ENCODE measurements at regions not wholly inside any gene's neighbourhood (a gene's known extent, or its start where the extent isn't known, plus 50 kb on each side); places are given as distances from the start of the nearest gene placed in this dataset.

DNA sequence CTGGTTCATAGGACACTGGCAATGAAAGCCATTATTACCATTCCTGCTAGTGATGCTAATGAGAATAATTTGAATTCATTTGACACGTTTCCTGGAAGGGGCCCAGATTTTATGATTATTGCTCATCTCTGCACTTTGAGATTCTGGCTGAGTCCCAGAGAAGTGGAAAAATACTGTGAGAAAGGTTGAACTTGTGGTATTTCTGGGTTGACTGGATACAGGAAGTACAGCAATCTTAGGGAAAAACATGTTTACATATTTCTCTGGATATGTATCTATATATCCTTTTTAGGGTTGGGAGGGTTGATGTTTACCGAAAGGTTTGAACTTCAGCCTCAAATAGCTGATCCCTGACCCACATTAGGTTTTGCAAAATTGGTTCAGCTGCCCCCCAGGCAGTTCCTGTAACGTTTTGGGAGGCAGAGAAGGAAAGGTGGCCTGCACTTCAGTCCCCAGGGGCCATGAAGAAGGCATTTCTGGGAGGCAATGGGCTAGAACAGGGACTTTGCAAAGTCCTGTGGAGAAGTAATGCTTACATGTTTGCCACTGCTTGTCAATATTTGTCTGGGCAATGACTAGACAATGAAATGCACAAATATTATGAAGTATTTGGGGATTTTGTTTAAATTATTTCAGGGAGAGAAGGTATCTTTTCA is 253.7 kb upstream of the PITRM1 start:
- TF ChIP-seq, protein P1, sequence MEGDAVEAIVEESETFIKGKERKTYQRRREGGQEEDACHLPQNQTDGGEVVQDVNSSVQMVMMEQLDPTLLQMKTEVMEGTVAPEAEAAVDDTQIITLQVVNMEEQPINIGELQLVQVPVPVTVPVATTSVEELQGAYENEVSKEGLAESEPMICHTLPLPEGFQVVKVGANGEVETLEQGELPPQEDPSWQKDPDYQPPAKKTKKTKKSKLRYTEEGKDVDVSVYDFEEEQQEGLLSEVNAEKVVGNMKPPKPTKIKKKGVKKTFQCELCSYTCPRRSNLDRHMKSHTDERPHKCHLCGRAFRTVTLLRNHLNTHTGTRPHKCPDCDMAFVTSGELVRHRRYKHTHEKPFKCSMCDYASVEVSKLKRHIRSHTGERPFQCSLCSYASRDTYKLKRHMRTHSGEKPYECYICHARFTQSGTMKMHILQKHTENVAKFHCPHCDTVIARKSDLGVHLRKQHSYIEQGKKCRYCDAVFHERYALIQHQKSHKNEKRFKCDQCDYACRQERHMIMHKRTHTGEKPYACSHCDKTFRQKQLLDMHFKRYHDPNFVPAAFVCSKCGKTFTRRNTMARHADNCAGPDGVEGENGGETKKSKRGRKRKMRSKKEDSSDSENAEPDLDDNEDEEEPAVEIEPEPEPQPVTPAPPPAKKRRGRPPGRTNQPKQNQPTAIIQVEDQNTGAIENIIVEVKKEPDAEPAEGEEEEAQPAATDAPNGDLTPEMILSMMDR (IDR thresholded peaks at IDR 0.05; ENCODE audit: control insufficient read depth, extremely low read depth, insufficient read depth), result no peak
- no peak overlapping the region for H3K4me3 ChIP-seq (ENCODE audit: low read depth, low read length)
- DNase-seq (ENCODE audit: low read depth), result no peak

- DNase-seq (ENCODE audit: low read depth), result no peak
- TF ChIP-seq, protein P1 (IDR thresholded peaks at IDR 0.05; ENCODE audit: control insufficient read depth, extremely low read depth, insufficient read depth), result no peak
- no peak overlapping the region for H3K4me3 ChIP-seq (ENCODE audit: low read depth, low read length)
These were observed 253.1 kb upstream of the PITRM1 start for GRCh38 chr10:3425716-3426115.

- no peak for DNase-seq (ENCODE audit: low read depth)
- TF ChIP-seq, protein P1 (IDR thresholded peaks at IDR 0.05; ENCODE audit: control insufficient read depth, extremely low read depth, insufficient read depth), result no peak
- no peak overlapping the region for H3K4me3 ChIP-seq (ENCODE audit: low read depth, low read length)
These were observed 252.7 kb upstream of the PITRM1 start for GRCh38 chr10:3425261-3425660.

GRCh38 chr10:3424111-3424851 is 251.7 kb upstream of the PITRM1 start:
- TF ChIP-seq, protein P1 (IDR thresholded peaks at IDR 0.05; ENCODE audit: control insufficient read depth, extremely low read depth, insufficient read depth), result no peak
- DNase-seq (ENCODE audit: low read depth), result no peak
- no peak overlapping the region for H3K4me3 ChIP-seq (ENCODE audit: low read depth, low read length)

GRCh38 chr10:3423384-3423783 is 250.8 kb upstream of the PITRM1 start:
- TF ChIP-seq, protein P1 (IDR thresholded peaks at IDR 0.05; ENCODE audit: control insufficient read depth, extremely low read depth, insufficient read depth), result no peak
- no peak overlapping the region for H3K4me3 ChIP-seq (ENCODE audit: low read depth, low read length)
- no peak for DNase-seq (ENCODE audit: low read depth)

GRCh38 chr10:3422282-3422681 is 249.7 kb upstream of the PITRM1 start:
- TF ChIP-seq, protein P1 (IDR thresholded peaks at IDR 0.05; ENCODE audit: control insufficient read depth, extremely low read depth, insufficient read depth), result no peak
- no peak for DNase-seq (ENCODE audit: low read depth)
- no peak overlapping the region for H3K4me3 ChIP-seq (ENCODE audit: low read depth, low read length)

Data from LNCaP clone FGC (cell line).